Body of pancreas (tissue), 4 donors: ENCODE measurements at regions not wholly inside any gene's neighbourhood (a gene's known extent, or its start where the extent isn't known, plus 50 kb on each side); places are given as distances from the start of the nearest gene placed in this dataset.
A peak's percentile ranks its signal among the peaks of the same experiment; 100 is the strongest.

Experiments used
- POLR2A ChIP-seq, 3 donors: fragments of 450-650 bp; IDR thresholded peaks; one replicate each; pipeline ENCODE4 v1.6.1; 2016; ENCODE audit warnings: antibody characterized with exemption in 3 of 3, mild to moderate bottlenecking in 2 of 3
- TF ChIP-seq, protein P1 (sequence below), 7 experiments: fragments of 450-650 bp in 4 of 7; fragments of 200-600 bp in 3 of 7; sonication (generic) in 3 of 7; IDR thresholded peaks; one replicate each; pipeline ENCODE4 v1.5.1; 2016 to 2019; ENCODE audit warnings: antibody characterized with exemption in 7 of 7

DNA sequence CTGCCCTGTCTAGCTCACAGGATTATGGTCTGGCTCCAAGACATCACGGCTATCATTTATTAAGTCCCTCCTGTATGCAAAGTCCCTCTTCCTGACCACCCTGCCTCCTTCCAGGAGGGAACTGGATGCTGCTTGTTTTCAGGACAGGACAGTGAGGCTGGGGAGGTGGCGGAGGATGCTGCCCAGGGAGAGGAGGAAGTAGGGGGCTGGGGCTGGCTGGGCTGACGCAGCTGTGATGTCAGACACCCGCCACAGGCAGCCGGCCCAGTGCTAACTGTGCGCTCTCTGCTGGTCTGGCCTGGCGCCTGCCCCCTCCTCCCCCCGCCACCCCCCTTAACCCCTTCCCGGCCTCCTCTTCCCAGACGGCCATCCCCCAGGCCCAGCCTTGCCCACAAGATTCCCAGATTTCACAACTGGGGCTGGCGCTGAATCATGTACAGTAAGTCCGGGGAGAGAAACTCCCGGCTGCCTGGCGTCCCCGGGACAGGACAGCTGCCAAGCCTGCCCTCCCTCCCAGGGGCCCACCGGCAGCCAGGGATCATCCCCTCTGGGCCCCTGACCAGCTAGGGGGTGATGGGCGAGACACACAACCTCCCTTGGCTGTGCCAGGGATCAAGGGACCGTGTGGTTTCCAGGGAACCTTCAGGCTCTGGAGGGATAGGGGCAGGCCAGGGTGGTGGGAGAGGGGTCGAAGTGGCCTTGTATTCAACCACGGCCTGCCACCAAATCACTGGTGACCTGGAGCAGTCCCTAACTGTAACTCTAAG lies 118.1 kb downstream of the CEBPB start:
- TF ChIP-seq, protein P1, sequence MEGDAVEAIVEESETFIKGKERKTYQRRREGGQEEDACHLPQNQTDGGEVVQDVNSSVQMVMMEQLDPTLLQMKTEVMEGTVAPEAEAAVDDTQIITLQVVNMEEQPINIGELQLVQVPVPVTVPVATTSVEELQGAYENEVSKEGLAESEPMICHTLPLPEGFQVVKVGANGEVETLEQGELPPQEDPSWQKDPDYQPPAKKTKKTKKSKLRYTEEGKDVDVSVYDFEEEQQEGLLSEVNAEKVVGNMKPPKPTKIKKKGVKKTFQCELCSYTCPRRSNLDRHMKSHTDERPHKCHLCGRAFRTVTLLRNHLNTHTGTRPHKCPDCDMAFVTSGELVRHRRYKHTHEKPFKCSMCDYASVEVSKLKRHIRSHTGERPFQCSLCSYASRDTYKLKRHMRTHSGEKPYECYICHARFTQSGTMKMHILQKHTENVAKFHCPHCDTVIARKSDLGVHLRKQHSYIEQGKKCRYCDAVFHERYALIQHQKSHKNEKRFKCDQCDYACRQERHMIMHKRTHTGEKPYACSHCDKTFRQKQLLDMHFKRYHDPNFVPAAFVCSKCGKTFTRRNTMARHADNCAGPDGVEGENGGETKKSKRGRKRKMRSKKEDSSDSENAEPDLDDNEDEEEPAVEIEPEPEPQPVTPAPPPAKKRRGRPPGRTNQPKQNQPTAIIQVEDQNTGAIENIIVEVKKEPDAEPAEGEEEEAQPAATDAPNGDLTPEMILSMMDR (IDR thresholded peaks at IDR 0.05), result no peak
- TF ChIP-seq POLR2A (IDR thresholded peaks at IDR 0.05), result peak in 2 of 3 donors; percentile 41 to 51
